SW480 (cell line): ENCODE measurements at regions not wholly inside any gene's neighbourhood (a gene's known extent, or its start where the extent isn't known, plus 50 kb on each side); places are given as distances from the start of the nearest gene placed in this dataset.

ENCODE experiments used
- DNase-seq: peaks from one replicate; pipeline ENCODE4 v3.0.0-alpha.2; 2016; ENCODE audit warnings: low spot score

DNA sequence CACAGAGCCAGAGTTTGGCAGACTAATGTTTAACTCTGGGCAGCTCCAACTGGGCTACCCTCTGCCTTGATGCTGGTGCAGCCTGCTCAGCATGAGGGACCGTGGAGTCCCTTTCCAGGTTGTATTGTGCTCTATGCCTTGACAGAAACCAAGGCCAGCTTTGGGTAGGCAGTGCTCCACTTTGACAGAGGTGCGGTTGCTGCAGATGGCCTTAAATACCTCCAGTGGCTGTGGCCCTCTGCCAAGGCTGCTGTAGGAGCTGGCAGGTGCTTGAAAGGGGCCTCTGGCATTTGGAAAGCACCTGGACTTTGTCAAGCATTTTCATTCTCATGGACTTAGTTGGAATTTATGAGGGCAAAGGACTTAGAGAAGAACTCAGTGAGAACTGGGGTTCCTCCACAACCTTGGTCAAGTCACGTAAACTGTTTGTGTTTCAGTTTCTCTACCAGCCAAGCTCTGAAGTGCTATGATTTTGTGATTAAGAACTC, 249.7 kb upstream of the ZNF462 start:
- DNase-seq, result no peak

DNA sequence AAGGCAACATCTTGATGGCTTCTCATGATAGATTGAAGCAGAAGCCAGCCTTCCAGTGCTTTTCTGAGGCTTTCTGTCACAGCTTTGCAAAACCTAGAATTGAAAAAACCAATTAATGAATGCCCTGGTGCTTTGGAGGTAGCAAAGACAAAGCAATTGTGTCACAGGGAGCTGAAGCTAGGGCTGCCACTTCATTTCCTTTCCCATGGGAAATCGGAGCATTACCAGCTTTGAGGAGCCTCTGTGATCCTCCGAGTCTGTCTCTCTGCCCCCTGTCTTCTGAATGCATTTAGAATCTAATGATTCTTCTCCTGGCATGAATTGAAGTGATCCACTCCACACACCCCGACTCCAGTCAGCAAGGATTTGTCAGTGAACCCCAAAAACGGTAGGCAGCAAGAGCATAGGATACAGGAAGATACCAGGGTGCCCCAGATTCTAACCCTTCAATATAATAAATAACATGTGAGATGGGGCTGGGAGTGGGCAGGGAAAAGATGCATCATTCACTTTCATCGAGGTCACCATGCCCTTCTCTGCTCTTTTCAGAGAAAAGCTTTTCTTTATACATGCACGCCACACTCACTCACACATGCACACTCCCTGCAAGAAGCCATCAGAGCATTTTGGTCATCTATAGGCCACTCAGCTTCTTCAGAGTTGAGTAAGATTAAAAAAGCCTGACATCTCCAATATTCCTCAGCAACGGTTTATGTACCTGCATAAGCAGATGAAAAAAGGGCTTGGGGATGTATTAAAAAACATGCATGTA, 247.7 kb upstream of the ZNF462 start:
- DNase-seq, result no peak

GRCh38 chr9:106616026-106616425, 246.9 kb upstream of the ZNF462 start:
- DNase-seq, result no peak

DNA sequence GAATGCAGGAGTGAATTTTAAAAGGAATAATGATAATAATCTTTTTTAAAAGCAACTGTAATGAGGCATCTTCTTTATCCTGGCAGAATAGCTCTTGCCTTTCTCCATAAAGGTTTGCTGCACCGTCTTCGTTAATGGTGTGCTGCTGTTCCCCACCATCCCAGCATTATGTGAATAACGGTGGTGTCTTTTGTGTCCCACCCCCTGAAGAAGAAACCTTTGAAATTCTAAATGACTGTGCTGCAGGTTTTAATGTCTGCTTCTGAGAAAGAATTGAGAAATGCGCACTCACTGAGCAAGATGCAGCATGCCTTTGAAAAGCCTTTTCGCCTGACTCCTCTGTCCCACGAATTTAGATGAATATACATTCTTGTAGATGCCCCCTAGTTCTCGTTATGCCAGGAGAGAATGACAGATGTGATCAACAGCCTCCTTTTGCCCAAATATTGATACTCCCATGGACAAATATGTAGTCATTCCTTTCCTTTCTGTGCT, 246.1 kb upstream of the ZNF462 start:
- DNase-seq, result no peak

DNA sequence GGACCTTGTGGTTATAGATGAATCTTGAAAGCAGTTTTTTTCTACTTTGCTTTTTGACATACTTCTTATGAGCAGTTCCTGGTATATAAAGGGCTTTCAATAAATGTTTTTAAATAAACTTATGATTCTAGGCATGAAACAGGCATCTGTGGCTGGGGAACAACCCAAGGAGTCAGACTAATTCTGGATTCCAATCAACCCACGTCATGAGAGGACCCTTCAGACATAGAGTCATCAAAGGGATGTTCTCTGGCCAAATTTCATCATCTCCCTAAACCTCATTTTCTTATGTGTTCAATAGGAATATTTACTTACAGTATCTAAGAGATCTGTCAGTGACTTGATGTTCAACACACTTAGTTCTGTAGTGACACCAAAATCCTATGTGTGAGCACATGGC, 243.8 kb upstream of the ZNF462 start:
- no peak for DNase-seq

DNA sequence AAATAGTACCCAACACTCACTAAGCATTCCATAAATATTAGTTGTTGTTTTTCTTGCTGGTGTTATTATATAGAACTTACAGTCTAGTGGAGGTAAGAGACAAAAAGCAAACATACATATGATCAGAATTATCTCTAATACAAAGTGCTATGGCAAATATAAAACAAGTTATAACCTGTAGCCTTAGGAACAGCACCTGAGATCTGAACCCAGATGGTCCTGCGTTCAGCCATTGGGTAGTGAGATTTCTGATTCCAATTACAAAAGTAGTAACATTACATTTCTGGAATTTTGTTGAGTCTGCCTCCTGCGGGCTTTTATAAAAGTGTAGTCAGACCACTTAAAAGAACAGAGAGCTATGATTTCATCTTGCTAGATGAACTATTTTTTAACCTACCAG, 242.9 kb upstream of the ZNF462 start:
- DNase-seq, result no peak

- DNase-seq, result no peak
Observed at GRCh38 chr9:106620866-106621265, 242.1 kb upstream of the ZNF462 start.

GRCh38 chr9:106621313-106622163, 241.4 kb upstream of the ZNF462 start:
- no peak for DNase-seq

DNA sequence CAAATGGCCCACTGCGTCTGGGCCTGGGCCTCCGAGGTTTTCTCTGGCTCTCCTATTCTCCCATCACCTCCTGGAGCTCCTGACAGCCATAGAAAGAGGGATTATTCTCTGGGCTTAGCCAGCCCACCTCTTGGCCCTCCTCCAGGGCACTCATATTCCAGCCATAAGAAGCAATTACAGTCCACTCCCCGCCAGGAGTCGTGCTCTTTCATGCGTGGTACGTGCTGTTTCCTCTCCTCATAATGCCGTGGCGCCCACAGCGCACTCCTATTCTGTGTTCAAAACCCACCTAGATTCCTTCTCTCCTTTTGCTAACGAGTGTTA, 240.8 kb upstream of the ZNF462 start:
- DNase-seq, result no peak

GRCh38 chr9:106623558-106623957, 239.4 kb upstream of the ZNF462 start:
- no peak for DNase-seq

GRCh38 chr9:106625259-106625789, 237.6 kb upstream of the ZNF462 start:
- no peak for DNase-seq

DNA sequence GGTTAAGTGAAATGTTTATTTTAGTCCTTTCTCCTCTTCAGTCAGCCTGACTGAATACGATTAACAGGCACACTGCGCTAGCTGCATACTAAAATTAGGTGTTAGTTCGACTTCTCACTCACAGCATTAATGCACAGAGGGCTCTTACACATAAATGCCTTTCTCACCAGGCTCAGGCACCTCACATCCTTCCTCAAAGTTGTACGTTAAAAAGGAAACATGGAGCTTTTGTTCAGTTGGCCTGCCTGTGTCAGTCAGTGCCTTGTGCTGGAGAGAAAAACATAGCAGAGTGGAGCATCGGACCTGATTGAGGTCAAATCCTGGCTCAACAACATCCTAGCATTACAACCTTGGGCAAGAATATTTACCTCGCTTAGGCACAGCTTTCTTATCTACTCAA, 236.0 kb upstream of the ZNF462 start:
- no peak for DNase-seq

DNA sequence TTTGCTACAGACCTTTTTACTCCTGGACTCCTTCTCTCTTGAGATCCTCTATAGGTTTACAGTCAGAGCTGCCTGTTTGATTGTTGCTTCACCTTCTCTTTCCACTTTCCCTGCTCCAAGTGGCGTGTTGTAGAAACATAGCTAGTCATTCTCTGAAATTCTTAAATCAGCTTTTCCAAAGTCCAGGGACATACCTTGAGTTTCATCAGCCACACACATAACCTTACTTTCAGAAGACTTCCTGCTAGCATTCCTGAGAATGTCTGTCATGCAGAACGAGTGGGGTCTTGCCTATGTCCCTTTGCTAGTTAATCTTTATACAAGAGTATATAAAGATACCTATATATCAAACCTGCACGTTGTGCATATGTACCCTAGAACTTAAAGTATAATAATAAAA, 230.3 kb upstream of the ZNF462 start:
- no peak for DNase-seq

GRCh38 chr9:106634183-106634582, 228.8 kb upstream of the ZNF462 start:
- no peak for DNase-seq

- no peak for DNase-seq
Observed at GRCh38 chr9:106634641-106635040, 228.3 kb upstream of the ZNF462 start.

GRCh38 chr9:106637486-106637885, 225.5 kb upstream of the ZNF462 start:
- DNase-seq, result no peak

- DNase-seq, result no peak
Observed at GRCh38 chr9:106639873-106640568, 222.9 kb upstream of the ZNF462 start.

GRCh38 chr9:106643211-106643930, 219.6 kb upstream of the ZNF462 start:
- DNase-seq, result no peak

GRCh38 chr9:106644661-106645060, 218.3 kb upstream of the ZNF462 start:
- DNase-seq, result peak; percentile 35

- DNase-seq, result no peak
Observed at GRCh38 chr9:106648799-106649198, 214.2 kb upstream of the ZNF462 start.

- DNase-seq, result no peak
Observed at GRCh38 chr9:106649664-106650063, 213.3 kb upstream of the ZNF462 start.

DNA sequence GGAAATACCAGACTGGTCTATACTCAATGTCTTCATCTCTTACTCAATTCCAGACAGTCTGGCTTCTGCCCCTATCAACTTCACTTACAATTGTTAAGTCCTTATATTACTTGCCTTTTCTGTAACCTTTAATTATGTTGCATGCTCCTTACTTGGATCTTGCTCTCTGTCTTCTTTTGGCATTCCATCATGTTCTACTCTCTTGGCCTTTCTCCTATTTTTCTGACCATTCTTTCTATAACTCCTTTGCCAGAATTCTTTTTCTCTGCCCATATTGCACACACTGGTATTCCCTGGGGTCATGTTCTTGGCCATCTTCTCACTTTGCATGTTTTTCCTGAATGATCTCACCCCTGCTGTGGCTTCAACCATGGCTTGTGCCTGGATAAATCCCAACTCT, 209.8 kb upstream of the ZNF462 start:
- DNase-seq, result no peak
